ENCODE measurements at regions not wholly inside any gene's neighbourhood (a gene's known extent, or its start where the extent isn't known, plus 50 kb on each side); places are given as distances from the start of the nearest gene placed in this dataset.

DNA sequence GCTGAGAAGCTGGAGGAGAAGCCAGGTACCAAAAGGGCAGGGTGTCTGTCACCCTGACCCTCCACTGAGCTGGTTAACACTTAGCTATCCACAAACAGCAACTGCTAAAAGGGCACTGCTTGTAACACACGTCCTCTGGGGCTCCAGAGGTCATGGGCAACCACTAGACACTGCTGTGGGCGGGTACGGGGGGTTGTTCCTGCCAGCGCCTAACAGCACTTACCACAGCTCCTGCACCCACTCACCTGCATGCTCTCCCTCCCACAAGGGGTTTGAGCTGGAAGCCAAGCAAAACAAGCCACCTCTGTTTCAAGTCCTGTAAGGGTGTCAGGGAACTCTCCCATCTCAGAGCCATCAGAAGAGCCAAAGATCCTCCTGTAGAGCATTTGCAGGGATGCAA, 407.6 kb downstream of the MFSD1 start:
- Histone ChIP-seq H3K4me1 (no peaks in the 10 kb centered on the region), H3K27me3 (no peaks in the 10 kb centered on the region), H3K36me3 (no peaks in the 10 kb centered on the region), H3K27ac (no peak overlapping the region), H3K4me3 (no peak overlapping the region), H3K9me3 (no peaks in the 10 kb centered on the region), H3K9ac (ENCODE audit: low read depth in 2 of 2, low read length in 2 of 2) (no peak overlapping the region)
- no peak for TF ChIP-seq CTCF (IDR thresholded peaks at IDR 0.05)
- intact Hi-C loops (cut with DNase I): no loop called here
- no peak for DNase-seq

DNA sequence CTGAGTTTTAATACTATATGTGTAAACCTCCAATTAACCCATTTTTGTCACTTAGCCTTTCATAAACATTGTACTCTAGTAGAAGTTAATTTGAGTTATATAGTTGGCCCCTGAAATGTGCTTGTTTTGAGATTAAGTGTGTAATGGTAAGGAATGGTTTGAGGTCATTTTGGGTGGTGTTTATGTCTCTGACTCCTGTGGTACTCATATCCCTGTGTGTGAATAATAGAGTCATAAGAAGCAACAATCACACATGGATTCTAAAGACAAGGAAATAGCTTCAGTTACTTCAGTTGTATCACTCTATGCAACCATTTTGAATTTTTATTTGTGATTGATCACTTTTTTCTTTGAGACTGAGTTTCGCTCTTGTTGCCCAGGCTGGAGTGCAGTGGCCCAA, 408.5 kb downstream of the MFSD1 start:
- no peak for DNase-seq
- Histone ChIP-seq H3K36me3 (no peaks in the 10 kb centered on the region), H3K27ac (no peak overlapping the region), H3K27me3 (no peaks in the 10 kb centered on the region), H3K9me3 (no peaks in the 10 kb centered on the region), H3K4me3 (no peak overlapping the region), H3K9ac (ENCODE audit: low read depth in 2 of 2, low read length in 2 of 2) (no peak overlapping the region), H3K4me1 (no peaks in the 10 kb centered on the region)
- TF ChIP-seq CTCF (IDR thresholded peaks at IDR 0.05): no peak
- intact Hi-C loops (cut with DNase I): no loop called here

GRCh38 chr3:159216311-159216710, 414.5 kb downstream of the MFSD1 start:
- intact Hi-C loops (cut with DNase I): no loop called here
- H3K36me3 ChIP-seq: no peaks in the 10 kb centered on the region
- H3K9me3 ChIP-seq: no peaks in the 10 kb centered on the region
- H3K4me1 ChIP-seq: no peaks in the 10 kb centered on the region
- H3K4me3 ChIP-seq: no peak overlapping the region
- no peak for TF ChIP-seq CTCF (IDR thresholded peaks at IDR 0.05)
- H3K27me3 ChIP-seq: no peaks in the 10 kb centered on the region
- no peak overlapping the region for H3K27ac ChIP-seq
- no peak overlapping the region for H3K9ac ChIP-seq (ENCODE audit: low read depth in 2 of 2, low read length in 2 of 2)
- no peak for DNase-seq

DNA sequence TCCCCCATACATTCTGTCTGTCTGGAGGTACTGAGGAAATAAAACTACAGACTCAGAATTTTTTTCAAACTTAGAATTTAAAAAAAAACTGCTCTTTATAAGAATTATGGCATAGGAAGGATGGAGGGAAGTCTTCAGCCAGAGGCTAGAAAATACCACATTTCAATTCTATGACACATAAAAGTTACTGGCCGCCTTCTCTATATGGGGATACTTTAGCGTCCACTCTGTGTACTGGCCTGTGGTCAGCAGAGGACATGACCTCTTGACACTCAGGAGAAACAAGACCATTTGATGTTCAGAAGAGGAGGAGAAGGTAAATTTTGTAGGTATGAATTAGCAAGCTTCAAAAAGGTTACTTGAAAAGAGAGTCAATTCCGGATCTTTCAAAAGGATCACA, 417.4 kb downstream of the MFSD1 start:
- H3K4me3 ChIP-seq: no peak overlapping the region
- H3K9me3 ChIP-seq: no peaks in the 10 kb centered on the region
- intact Hi-C loops (cut with DNase I): no loop called here
- no peak overlapping the region for H3K27ac ChIP-seq
- H3K9ac ChIP-seq (ENCODE audit: low read depth in 2 of 2, low read length in 2 of 2): no peak overlapping the region
- no peak for DNase-seq
- H3K4me1 ChIP-seq: no peaks in the 10 kb centered on the region
- H3K27me3 ChIP-seq: no peaks in the 10 kb centered on the region
- H3K36me3 ChIP-seq: no peaks in the 10 kb centered on the region
- no peak for TF ChIP-seq CTCF (IDR thresholded peaks at IDR 0.05)

- H3K27ac ChIP-seq: no peak overlapping the region
- no peaks in the 10 kb centered on the region for H3K36me3 ChIP-seq
- no peak for DNase-seq
- H3K9ac ChIP-seq (ENCODE audit: low read depth in 2 of 2, low read length in 2 of 2): no peak overlapping the region
- intact Hi-C loops (cut with DNase I): no loop called here
- no peaks in the 10 kb centered on the region for H3K27me3 ChIP-seq
- no peak for TF ChIP-seq CTCF (IDR thresholded peaks at IDR 0.05)
- no peaks in the 10 kb centered on the region for H3K4me1 ChIP-seq
- H3K9me3 ChIP-seq: no peaks in the 10 kb centered on the region
- no peak overlapping the region for H3K4me3 ChIP-seq
Measured at GRCh38 chr3:159221335-159221734, 419.5 kb downstream of the MFSD1 start.

All from colonic mucosa (tissue), 4 donors.